D721Med (cell line): ENCODE measurements at regions not wholly inside any gene's neighbourhood (a gene's known extent, or its start where the extent isn't known, plus 50 kb on each side); places are given as distances from the start of the nearest gene placed in this dataset.

ENCODE experiments used
- DNase-seq: peaks from one replicate; pipeline ENCODE4 v3.0.0; 2011; ENCODE audit warnings: low spot score; ENCODE audit not compliant: insufficient read length
- FAIRE-seq: peaks from 2 replicates; lab custom pipeline; 2011; peaks lifted over from hg19 to GRCh38; lab: Jason Lieb, UNC
- CTCF ChIP-seq: IDR thresholded peaks from 2 replicates; pipeline ENCODE4 v1.5.1; 2012; ENCODE audit warnings: mild to moderate bottlenecking, control low read depth; ENCODE audit not compliant: insufficient read depth; ENCODE audit errors: missing control alignments

- TF ChIP-seq CTCF, result no peak
- DNase-seq, result no peak
- no peak for FAIRE-seq
Measured at GRCh38 chr21:22106720-22107410, 1108.7 kb downstream of the NCAM2 start.

GRCh38 chr21:22115746-22116145, 1117.5 kb downstream of the NCAM2 start:
- FAIRE-seq, result no peak
- DNase-seq, result no peak
- no peak for TF ChIP-seq CTCF

GRCh38 chr21:22120616-22121266, 1122.5 kb downstream of the NCAM2 start:
- DNase-seq (no peak), FAIRE-seq (no peak)
- TF ChIP-seq CTCF, result no peak

GRCh38 chr21:22125581-22125980, 1127.4 kb downstream of the NCAM2 start:
- FAIRE-seq (no peak), DNase-seq (no peak)
- no peak for TF ChIP-seq CTCF

GRCh38 chr21:22128671-22129070, 1130.5 kb downstream of the NCAM2 start:
- no peak for TF ChIP-seq CTCF
- DNase-seq, result no peak
- FAIRE-seq, result no peak

GRCh38 chr21:22132358-22133071, 1134.3 kb downstream of the NCAM2 start:
- DNase-seq (no peak), FAIRE-seq (no peak)
- no peak for TF ChIP-seq CTCF
